OCI-LY7 (cell line): ENCODE measurements at regions not wholly inside any gene's neighbourhood (a gene's known extent, or its start where the extent isn't known, plus 50 kb on each side); places are given as distances from the start of the nearest gene placed in this dataset.

Source experiments
- BruUV-seq: library from RNA; stranded (reverse); fragments of 400-500 nt; replicated peaks from 2 replicates; lab custom pipeline; 2021; lab: Mats Ljungman, UMichigan
- CTCF ChIA-PET: fragments of 300-600 bp; sonication (Branson Sonifier 250); formaldehyde crosslinking; loops from one replicate; lab custom pipeline; 2022; ENCODE audit warnings: antibody characterized with exemption; ENCODE audit not compliant: unreplicated experiment; lab: Charles Lee
- POLR2A ChIA-PET: fragments of 300-600 bp; sonication (Branson Sonifier 250); formaldehyde crosslinking; loops from one replicate; lab custom pipeline; 2022; ENCODE audit warnings: antibody characterized with exemption; lab: Charles Lee
- DNase-seq: peaks from one replicate; pipeline ENCODE4 v3.0.0-alpha.2; 2015; ENCODE audit warnings: low spot score
- H2AFZ ChIP-seq: fragments of 200-600 bp; sonication (generic), shearing (Covaris generic); 2 replicates; pipeline ENCODE4 v1.6.1; 2014; ENCODE audit warnings: mild to moderate bottlenecking, antibody characterized with exemption, low read length, moderate library complexity
- H3K27ac ChIP-seq: fragments of 200-600 bp; sonication (generic); 2 replicates; pipeline ENCODE4 v1.5.1; 2014; ENCODE audit warnings: mixed run types, low read depth, mild to moderate bottlenecking, moderate library complexity, low read length, inconsistent platforms; ENCODE audit not compliant: poor library complexity, severe bottlenecking
- H3K36me3 ChIP-seq: fragments of 200-600 bp; sonication (generic); 2 replicates; pipeline ENCODE4 v1.6.1; 2014; ENCODE audit warnings: mild to moderate bottlenecking, antibody characterized with exemption, low read length, moderate library complexity, mixed read lengths; ENCODE audit not compliant: insufficient read depth
- H3K4me1 ChIP-seq: fragments of 200-600 bp; sonication (generic); 2 replicates; pipeline ENCODE4 v1.5.1; 2014; ENCODE audit warnings: mild to moderate bottlenecking, low read length; ENCODE audit not compliant: insufficient read depth, poor library complexity, severe bottlenecking
- H3K4me2 ChIP-seq: fragments of 200-600 bp; sonication (generic); 2 replicates; pipeline ENCODE4 v1.6.1; 2014; ENCODE audit warnings: mild to moderate bottlenecking, low read length
- H3K4me3 ChIP-seq: fragments of 200-600 bp; sonication (generic); 2 replicates; pipeline ENCODE4 v1.5.1; 2014; ENCODE audit warnings: mild to moderate bottlenecking, low read depth, low read length; ENCODE audit not compliant: poor library complexity, severe bottlenecking
- H3K79me2 ChIP-seq: fragments of 200-600 bp; sonication (generic); 2 replicates; pipeline ENCODE4 v1.6.1; 2016; ENCODE audit warnings: low read depth, mild to moderate bottlenecking, low read length, moderate library complexity, mixed read lengths; ENCODE audit not compliant: insufficient read depth
- H3K9me2 ChIP-seq: fragments of 200-600 bp; sonication (generic); 2 replicates; pipeline ENCODE4 v1.6.1; 2016; ENCODE audit warnings: mild to moderate bottlenecking, low read length, mixed read lengths; ENCODE audit not compliant: insufficient read depth
- H3K9me3 ChIP-seq: fragments of 200-600 bp; sonication (generic); 2 replicates; pipeline ENCODE4 v1.6.1; 2014; ENCODE audit warnings: mild to moderate bottlenecking, mixed run types, low read length, mixed read lengths
- H4K20me1 ChIP-seq: fragments of 200-600 bp; sonication (generic); 2 replicates; pipeline ENCODE4 v1.6.1; 2014; ENCODE audit warnings: mild to moderate bottlenecking, antibody characterized with exemption, low read length, moderate library complexity, mixed read lengths; ENCODE audit not compliant: insufficient read depth
- CTCF ChIP-seq: fragments of 200-600 bp; sonication (generic); conservative IDR thresholded peaks from 2 replicates; pipeline ENCODE4 v1.5.1; 2014; ENCODE audit warnings: mild to moderate bottlenecking, antibody characterized with exemption, low read length, moderate library complexity, mixed read lengths
- EZH2phosphoT487 ChIP-seq: fragments of 200-600 bp; sonication (generic); IDR thresholded peaks from 2 replicates; pipeline ENCODE4 v1.6.1; 2018; ENCODE audit warnings: low read depth, borderline replicate concordance, mild to moderate bottlenecking, mixed run types, antibody characterized with exemption, low read length, moderate library complexity, mixed read lengths
- intact Hi-C: fragments of 100-400 bp; cut with micrococcal nuclease; formaldehyde crosslinking; loops from one replicate; pipeline ENCODE4 v1.10.0; 2022; ENCODE audit not compliant: unreplicated experiment

GRCh38 chr14:28704153-28704552 is 62.4 kb upstream of the FOXG1 start:
- POLR2A ChIA-PET: interaction anchor here (0.9 kb wide), 1 partner anchor 78 kb away, joined by 3 read pairs; no protein-coding TSS in a partner anchor

GRCh38 chr14:28707814-28708213 is 58.8 kb upstream of the FOXG1 start:
- Histone ChIP-seq H3K79me2 (no peaks in the 10 kb centered on the region), H3K9me3 (no peaks in the 10 kb centered on the region), H3K9me2 (no peaks in the 10 kb centered on the region), H3K4me2 (no peak overlapping the region), H3K27ac (no peak overlapping the region), H3K4me1 (no peaks in the 10 kb centered on the region), H3K4me3 (no peak overlapping the region), H2AFZ (no peak overlapping the region), H3K36me3 (no peaks in the 10 kb centered on the region), H4K20me1 (no peaks in the 10 kb centered on the region)
- POLR2A ChIA-PET: no interaction called here
- BruUV-seq: no TSS peak
- CTCF ChIA-PET: no interaction called here
- TF ChIP-seq EZH2phosphoT487: no peak
- no peak for TF ChIP-seq CTCF
- DNase-seq: no peak
- intact Hi-C loops: no loop called here

More at GRCh38 chr14:28704153-28704552, 62.4 kb upstream of the FOXG1 start:
- Histone ChIP-seq H3K4me2 (no peak overlapping the region), H3K36me3 (no peaks in the 10 kb centered on the region), H3K9me3 (no peaks in the 10 kb centered on the region), H2AFZ (no peak overlapping the region), H3K27ac (no peak overlapping the region), H3K4me1 (no peaks in the 10 kb centered on the region), H3K79me2 (no peaks in the 10 kb centered on the region), H3K4me3 (no peak overlapping the region), H3K9me2 (no peaks in the 10 kb centered on the region), H4K20me1 (no peaks in the 10 kb centered on the region)
- no TSS peak for BruUV-seq
- no peak for DNase-seq
- intact Hi-C loops: no loop called here
- TF ChIP-seq CTCF: no peak
- TF ChIP-seq EZH2phosphoT487: no peak
- CTCF ChIA-PET: no interaction called here

- POLR2A ChIA-PET: no interaction called here
- no peak overlapping the region for H3K4me3 ChIP-seq
- DNase-seq: no peak
- H3K79me2 ChIP-seq: no peaks in the 10 kb centered on the region
- CTCF ChIA-PET: no interaction called here
- no peaks in the 10 kb centered on the region for H3K36me3 ChIP-seq
- no peaks in the 10 kb centered on the region for H3K9me3 ChIP-seq
- no peaks in the 10 kb centered on the region for H3K4me1 ChIP-seq
- BruUV-seq: no TSS peak
- no peak overlapping the region for H3K4me2 ChIP-seq
- H4K20me1 ChIP-seq: no peaks in the 10 kb centered on the region
- no peak overlapping the region for H2AFZ ChIP-seq
- intact Hi-C loops: no loop called here
- no peak overlapping the region for H3K27ac ChIP-seq
- TF ChIP-seq CTCF: no peak
- no peak for TF ChIP-seq EZH2phosphoT487
- H3K9me2 ChIP-seq: no peaks in the 10 kb centered on the region
Measured at GRCh38 chr14:28709571-28710305, 56.8 kb upstream of the FOXG1 start.
